ENCODE measurements at regions not wholly inside any gene's neighbourhood (a gene's known extent, or its start where the extent isn't known, plus 50 kb on each side); places are given as distances from the start of the nearest gene placed in this dataset.
"Not testable (repeated sequence)": the region's sequence is repeated elsewhere in the genome, so short reads cannot be mapped to it uniquely, and the experiment has no call there.

GRCh38 chr5:89827359-89827758, 582.2 kb downstream of the CETN3 start:
- DNase-seq = no peak

- no peak for DNase-seq
Observed at GRCh38 chr5:89826938-89827337, 582.6 kb downstream of the CETN3 start.

GRCh38 chr5:89823046-89823445, 586.5 kb downstream of the CETN3 start:
- no peak for DNase-seq

GRCh38 chr5:89817841-89818240, 591.7 kb downstream of the CETN3 start:
- no peak for DNase-seq

- DNase-seq = no peak
Observed at GRCh38 chr5:89816038-89816437, 593.5 kb downstream of the CETN3 start.

GRCh38 chr5:89800735-89801134, 608.8 kb downstream of the CETN3 start:
- not testable (repeated sequence) for DNase-seq

- not testable (repeated sequence) for DNase-seq
Observed at GRCh38 chr5:89794504-89794903, 615.1 kb downstream of the CETN3 start.

GRCh38 chr5:89779734-89780133, 629.8 kb downstream of the CETN3 start:
- DNase-seq = not testable (repeated sequence)

- DNase-seq = no peak
Observed at GRCh38 chr5:89777758-89778157, 631.8 kb downstream of the CETN3 start.

GRCh38 chr5:89769975-89770374, 639.6 kb downstream of the CETN3 start:
- no peak for DNase-seq

GRCh38 chr5:89759802-89760201, 649.8 kb downstream of the CETN3 start:
- no peak for DNase-seq

GRCh38 chr5:89758146-89758545, 651.4 kb downstream of the CETN3 start:
- no peak for DNase-seq

GRCh38 chr5:89756955-89757354, 652.6 kb downstream of the CETN3 start:
- DNase-seq = no peak

GRCh38 chr5:89755024-89755423, 654.5 kb downstream of the CETN3 start:
- DNase-seq = no peak

GRCh38 chr5:89735082-89735481, 674.5 kb downstream of the CETN3 start:
- DNase-seq = no peak

GRCh38 chr5:89733772-89734171, 675.8 kb downstream of the CETN3 start:
- no peak for DNase-seq

- no peak for DNase-seq
Observed at GRCh38 chr5:89729623-89730301, 679.8 kb downstream of the CETN3 start.

GRCh38 chr5:89728750-89729149, 680.8 kb downstream of the CETN3 start:
- DNase-seq = no peak

GRCh38 chr5:89728134-89728533, 681.4 kb downstream of the CETN3 start:
- DNase-seq = no peak

- DNase-seq = no peak
Observed at GRCh38 chr5:89724379-89725095, 685.0 kb downstream of the CETN3 start.

GRCh38 chr5:89723907-89724306, 685.6 kb downstream of the CETN3 start:
- no peak for DNase-seq

- DNase-seq = no peak
Observed at GRCh38 chr5:89722538-89722937, 687.0 kb downstream of the CETN3 start.

- DNase-seq = no peak
Observed at GRCh38 chr5:89721931-89722330, 687.6 kb downstream of the CETN3 start.

GRCh38 chr5:89721353-89721752, 688.2 kb downstream of the CETN3 start:
- DNase-seq = no peak
